ENCODE measurements at regions not wholly inside any gene's neighbourhood (a gene's known extent, or its start where the extent isn't known, plus 50 kb on each side); places are given as distances from the start of the nearest gene placed in this dataset.
"Not testable (repeated sequence)": the region's sequence is repeated elsewhere in the genome, so short reads cannot be mapped to it uniquely, and the experiment has no call there.

GRCh38 chr16:54985156-54985555 lies 54.5 kb downstream of the IRX5 start:
- H3K36me3 ChIP-seq, result no peaks in the 10 kb centered on the region
- TF ChIP-seq POLR2A (IDR thresholded peaks at IDR 0.05) (no peak), CTCF (IDR thresholded peaks at IDR 0.05) (no peak)
- H3K4me3 ChIP-seq (replicated peaks in 1 of 3), result no peak overlapping the region
- 70 to 83% methylated on average over 6 to 9 of the region's 9 CpGs for whole genome bisulfite sequencing, 2 donors
- intact Hi-C loops (cut with DNase I), result no loop called here
- no peaks in the 10 kb centered on the region for H3K27me3 ChIP-seq
- no peaks in the 10 kb centered on the region for H3K4me1 ChIP-seq
- H3K9me3 ChIP-seq, result no peaks in the 10 kb centered on the region
- no peak for DNase-seq
- no peak overlapping the region for H3K27ac ChIP-seq

GRCh38 chr16:54985668-54986067 lies 55.0 kb downstream of the IRX5 start:
- Histone ChIP-seq H3K27me3 (no peaks in the 10 kb centered on the region), H3K4me3 (replicated peaks in 1 of 3) (no peak overlapping the region), H3K27ac (no peak overlapping the region), H3K9me3 (no peaks in the 10 kb centered on the region), H3K36me3 (no peaks in the 10 kb centered on the region), H3K4me1 (no peaks in the 10 kb centered on the region)
- intact Hi-C loops (cut with DNase I), result no loop called here
- DNase-seq, result no peak
- 78 to 87% methylated on average over 3 of the region's 3 CpGs for WGBS, 2 donors
- TF ChIP-seq POLR2A (IDR thresholded peaks at IDR 0.05) (no peak), CTCF (IDR thresholded peaks at IDR 0.05) (no peak)

- 88 to 95% methylated on average over 8 of the region's 8 CpGs for WGBS, 2 donors
- no peaks in the 10 kb centered on the region for H3K9me3 ChIP-seq
- intact Hi-C loops (cut with DNase I), result no loop called here
- H3K36me3 ChIP-seq, result no peaks in the 10 kb centered on the region
- no peak overlapping the region for H3K4me3 ChIP-seq (replicated peaks in 1 of 3)
- H3K4me1 ChIP-seq, result no peaks in the 10 kb centered on the region
- no peaks in the 10 kb centered on the region for H3K27me3 ChIP-seq
- TF ChIP-seq POLR2A (IDR thresholded peaks at IDR 0.05) (no peak), CTCF (IDR thresholded peaks at IDR 0.05) (no peak)
- no peak for DNase-seq
- no peak overlapping the region for H3K27ac ChIP-seq
Measured at GRCh38 chr16:54986409-54986808, 55.7 kb downstream of the IRX5 start.

- intact Hi-C loops (cut with DNase I), result no loop called here
- Histone ChIP-seq H3K27ac (no peak overlapping the region), H3K36me3 (no peaks in the 10 kb centered on the region), H3K9me3 (no peaks in the 10 kb centered on the region), H3K4me1 (no peaks in the 10 kb centered on the region), H3K4me3 (replicated peaks in 1 of 3) (no peak overlapping the region), H3K27me3 (no peaks in the 10 kb centered on the region)
- 60 to 66% methylated on average over 13 to 14 of the region's 14 CpGs for WGBS, 2 donors
- no peak for DNase-seq
- TF ChIP-seq CTCF (IDR thresholded peaks at IDR 0.05) (no peak), POLR2A (IDR thresholded peaks at IDR 0.05) (no peak)
Measured at GRCh38 chr16:54987081-54987480, 56.4 kb downstream of the IRX5 start.

- TF ChIP-seq CTCF (IDR thresholded peaks at IDR 0.05), result no peak
- Histone ChIP-seq H3K4me3 (replicated peaks in 1 of 3) (no peak overlapping the region), H3K27ac (no peak overlapping the region), H3K27me3 (no peaks in the 10 kb centered on the region), H3K4me1 (no peaks in the 10 kb centered on the region), H3K9me3 (no peaks in the 10 kb centered on the region), H3K36me3 (no peaks in the 10 kb centered on the region)
- intact Hi-C loops (cut with DNase I), result no loop called here
- 71 to 74% methylated on average over 3 of the region's 3 CpGs for WGBS, 2 donors
- DNase-seq, result no peak
Measured at GRCh38 chr16:54991525-54991924, 60.9 kb downstream of the IRX5 start.

- intact Hi-C loops (cut with DNase I); H3K36me3 ChIP-seq; H3K4me3 ChIP-seq (replicated peaks in 1 of 3); DNase-seq; H3K4me1 ChIP-seq; H3K27ac ChIP-seq; H3K9me3 ChIP-seq; H3K27me3 ChIP-seq: not testable (repeated sequence)
- 78 to 89% methylated on average over 4 of the region's 4 CpGs for WGBS, 2 donors
Measured at GRCh38 chr16:54991946-54992345, 61.3 kb downstream of the IRX5 start.
